ENCODE measurements at regions not wholly inside any gene's neighbourhood (a gene's known extent, or its start where the extent isn't known, plus 50 kb on each side); places are given as distances from the start of the nearest gene placed in this dataset.

DNA sequence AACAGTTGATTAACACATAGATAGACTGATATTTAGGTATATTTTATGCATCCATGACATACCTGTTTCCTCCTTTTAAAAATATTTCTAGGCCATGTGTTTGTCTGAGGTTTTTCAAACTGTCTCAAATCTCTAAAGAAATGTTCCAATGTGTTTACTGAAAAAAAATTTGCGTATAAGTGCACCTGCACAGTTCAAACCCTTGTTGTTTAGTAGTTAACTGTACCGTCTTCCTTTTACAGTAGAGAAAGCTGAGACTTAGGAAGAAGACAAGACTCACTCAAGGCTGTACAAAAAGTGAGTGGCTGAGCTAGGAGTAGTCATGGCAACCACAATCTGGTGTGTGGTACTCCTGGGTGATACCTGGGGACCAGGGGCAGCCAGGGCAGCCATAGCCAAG, 934.6 kb downstream of the VRK1 start:
- intact Hi-C loops (cut with DNase I): no loop called here
- DNase-seq (ENCODE audit: missing footprints) (no peak), ATAC-seq (no peak)

DNA sequence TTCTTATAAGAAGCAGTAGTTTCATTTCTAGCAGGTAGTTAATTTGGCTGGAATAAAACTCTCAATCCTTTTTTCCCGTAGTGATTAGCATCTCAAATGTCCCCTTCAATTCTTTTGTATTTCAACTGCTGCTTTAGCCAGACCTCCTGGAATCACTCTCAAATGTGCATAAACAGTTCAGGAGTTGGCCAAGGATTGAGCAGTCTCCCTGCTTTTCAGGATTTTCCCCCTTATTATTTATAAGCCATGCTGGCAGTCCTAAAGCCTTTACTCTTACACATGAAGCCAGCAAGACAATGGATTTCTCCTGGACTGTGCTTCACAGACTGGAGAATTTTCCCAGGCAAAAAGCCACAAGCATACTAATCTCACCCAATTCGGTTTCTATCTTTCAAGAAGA, 950.1 kb downstream of the VRK1 start:
- ATAC-seq: no peak
- no peak for DNase-seq (ENCODE audit: missing footprints)
- intact Hi-C loops (cut with DNase I): no loop called here

- intact Hi-C loops (cut with DNase I): no loop called here
- DNase-seq (ENCODE audit: missing footprints) (no peak), ATAC-seq (no peak)
Observed at GRCh38 chr14:97748616-97749015, 951.4 kb downstream of the VRK1 start.

- intact Hi-C loops (cut with DNase I): no loop called here
- no peak for ATAC-seq
- DNase-seq (ENCODE audit: missing footprints): no peak
Observed at GRCh38 chr14:97757491-97757890, 960.3 kb downstream of the VRK1 start.

DNA sequence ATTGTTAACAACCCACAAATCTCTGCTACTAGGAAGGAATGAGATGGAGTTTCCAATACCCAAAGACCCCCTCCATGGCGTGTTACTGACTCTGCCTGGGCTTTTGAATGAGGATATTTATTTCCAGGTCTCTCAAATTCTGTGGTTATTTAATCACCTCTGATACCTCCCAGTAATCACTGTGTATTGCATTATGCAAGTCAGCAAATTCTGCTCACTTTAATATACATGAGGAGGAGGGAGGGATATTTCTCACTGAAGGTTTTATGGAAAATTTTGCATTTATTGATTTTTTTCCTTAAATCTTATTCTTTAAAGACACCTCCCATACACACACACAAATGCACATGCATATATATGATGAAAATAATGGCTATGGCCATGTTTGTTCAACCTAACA, 962.9 kb downstream of the VRK1 start:
- no peak for DNase-seq (ENCODE audit: missing footprints)
- intact Hi-C loops (cut with DNase I): no loop called here
- no peak for ATAC-seq

DNA sequence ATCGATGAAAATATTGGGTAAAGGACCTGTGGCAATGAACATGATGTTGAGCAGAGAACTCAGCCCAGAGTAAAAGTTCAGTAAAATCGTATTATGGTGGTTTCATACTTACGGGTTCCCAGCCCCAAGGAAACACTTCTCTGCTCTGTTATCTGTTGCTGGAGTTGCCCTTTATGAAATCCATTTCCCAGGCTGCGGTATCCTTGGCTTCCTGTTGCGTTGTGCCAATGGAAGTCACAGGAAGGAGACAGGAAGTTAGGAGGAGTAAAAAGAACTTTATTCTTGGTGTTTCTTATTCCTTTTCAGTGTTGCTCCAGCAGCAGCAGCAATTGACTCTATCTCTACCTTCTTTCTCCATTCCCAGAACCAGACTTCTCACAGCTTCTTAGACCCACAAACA, 965.2 kb downstream of the VRK1 start:
- DNase-seq (ENCODE audit: missing footprints) (no peak), ATAC-seq (no peak)
- intact Hi-C loops (cut with DNase I): no loop called here

GRCh38 chr14:97771340-97772045, 974.3 kb downstream of the VRK1 start:
- intact Hi-C loops (cut with DNase I): no loop called here
- DNase-seq (ENCODE audit: missing footprints) (no peak), ATAC-seq (no peak)

- intact Hi-C loops (cut with DNase I): no loop called here
- DNase-seq (ENCODE audit: missing footprints) (no peak), ATAC-seq (no peak)
Observed at GRCh38 chr14:97773598-97773997, 976.4 kb downstream of the VRK1 start.

GRCh38 chr14:97776890-97777558, 979.8 kb downstream of the VRK1 start:
- ATAC-seq: no peak
- intact Hi-C loops (cut with DNase I): no loop called here
- no peak for DNase-seq (ENCODE audit: missing footprints)

DNA sequence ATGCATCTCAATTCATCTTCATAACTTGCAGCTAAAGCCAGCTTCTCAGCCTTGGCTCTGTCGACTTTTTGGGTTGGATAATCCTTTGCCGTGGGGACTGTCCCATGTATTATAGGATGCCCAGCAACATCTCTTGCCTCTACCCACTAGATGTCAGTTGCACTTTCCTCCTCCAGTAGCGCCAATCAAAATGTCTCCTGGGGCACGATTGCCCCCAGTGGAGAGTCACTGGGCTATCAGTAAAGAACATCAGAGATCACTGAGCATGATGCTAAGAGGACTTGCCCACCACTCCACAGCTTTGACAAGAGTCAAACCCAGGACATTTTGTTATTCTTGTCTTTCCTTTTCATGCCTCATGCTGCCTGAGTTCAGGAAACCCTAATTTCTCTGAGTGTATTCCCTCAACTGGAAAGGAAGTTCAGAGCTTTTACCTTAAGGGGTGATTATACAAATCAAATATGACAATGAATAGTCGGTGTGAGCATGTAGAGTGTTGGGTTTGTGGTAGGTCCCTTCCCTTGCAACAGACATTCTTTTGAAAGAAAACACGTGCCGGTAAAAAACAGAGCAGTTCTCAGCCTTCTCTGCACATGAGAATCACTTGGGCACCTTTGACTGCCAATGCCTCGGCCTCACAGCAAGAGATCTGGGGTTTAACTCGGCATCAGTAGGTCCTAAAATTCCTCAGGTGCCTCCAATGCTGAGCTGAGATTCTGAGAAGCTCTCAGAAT, 980.6 kb downstream of the VRK1 start:
- DNase-seq (ENCODE audit: missing footprints) (no peak), ATAC-seq (no peak)

GRCh38 chr14:97779140-97779539, 982.0 kb downstream of the VRK1 start:
- intact Hi-C loops (cut with DNase I): no loop called here
- ATAC-seq: no peak
- DNase-seq (ENCODE audit: missing footprints): no peak

More for the DNA sequence above, 980.6 kb downstream of the VRK1 start:
- intact Hi-C loops (cut with DNase I): no loop called here

DNA sequence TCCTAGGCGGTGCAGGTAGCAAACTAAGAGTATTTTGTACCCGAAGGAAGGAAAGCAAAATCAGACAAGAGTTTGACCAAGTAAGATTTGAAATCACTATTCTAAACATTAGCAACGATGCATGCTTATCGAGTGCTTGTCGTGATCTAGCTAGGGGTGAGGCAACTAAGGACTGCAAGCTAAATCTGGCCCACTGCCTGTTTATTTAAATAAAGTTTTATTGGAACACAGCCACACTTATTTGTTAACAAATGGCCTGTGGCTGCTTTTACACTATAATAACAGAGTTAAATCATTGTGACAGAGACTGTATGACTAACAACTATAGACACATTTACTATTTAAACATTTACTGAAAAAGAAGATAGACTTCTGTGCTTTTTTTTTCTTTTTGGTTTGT, 983.6 kb downstream of the VRK1 start:
- intact Hi-C loops (cut with DNase I): no loop called here
- ATAC-seq: no peak

GRCh38 chr14:97781961-97782360, 984.8 kb downstream of the VRK1 start:
- DNase-seq (ENCODE audit: missing footprints): no peak
- intact Hi-C loops (cut with DNase I): no loop called here
- no peak for ATAC-seq

More for the DNA sequence above, 983.6 kb downstream of the VRK1 start:
- no peak for DNase-seq (ENCODE audit: missing footprints)

GRCh38 chr14:97782871-97783414, 985.8 kb downstream of the VRK1 start:
- DNase-seq (ENCODE audit: missing footprints) (no peak), ATAC-seq (no peak)
- intact Hi-C loops (cut with DNase I): no loop called here

- ATAC-seq (no peak), DNase-seq (ENCODE audit: missing footprints) (no peak)
- intact Hi-C loops (cut with DNase I): no loop called here
Observed at GRCh38 chr14:97785495-97785894, 988.3 kb downstream of the VRK1 start.

DNA sequence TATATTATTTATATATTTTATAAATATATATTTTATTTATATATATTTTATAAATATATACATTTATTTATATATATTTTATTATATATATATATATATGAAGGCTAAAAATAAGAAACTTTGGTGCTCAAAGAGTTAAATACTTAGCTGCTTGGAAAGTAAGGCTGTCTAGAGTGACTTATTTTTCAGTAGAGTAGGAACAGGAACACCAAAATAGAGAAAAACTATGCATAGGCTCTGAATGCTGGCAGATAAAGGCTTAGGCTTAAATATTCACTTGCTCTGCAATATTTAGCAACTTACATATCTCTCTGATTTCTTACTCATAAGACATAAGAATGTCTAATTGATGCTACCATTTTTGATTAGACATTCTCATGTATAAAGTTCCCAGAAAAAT, 991.2 kb downstream of the VRK1 start:
- intact Hi-C loops (cut with DNase I): no loop called here
- no peak for ATAC-seq

GRCh38 chr14:97788846-97789526, 991.8 kb downstream of the VRK1 start:
- DNase-seq (ENCODE audit: missing footprints) (no peak), ATAC-seq (no peak)
- intact Hi-C loops (cut with DNase I): no loop called here

More for the DNA sequence above, 991.2 kb downstream of the VRK1 start:
- DNase-seq (ENCODE audit: missing footprints): no peak

DNA sequence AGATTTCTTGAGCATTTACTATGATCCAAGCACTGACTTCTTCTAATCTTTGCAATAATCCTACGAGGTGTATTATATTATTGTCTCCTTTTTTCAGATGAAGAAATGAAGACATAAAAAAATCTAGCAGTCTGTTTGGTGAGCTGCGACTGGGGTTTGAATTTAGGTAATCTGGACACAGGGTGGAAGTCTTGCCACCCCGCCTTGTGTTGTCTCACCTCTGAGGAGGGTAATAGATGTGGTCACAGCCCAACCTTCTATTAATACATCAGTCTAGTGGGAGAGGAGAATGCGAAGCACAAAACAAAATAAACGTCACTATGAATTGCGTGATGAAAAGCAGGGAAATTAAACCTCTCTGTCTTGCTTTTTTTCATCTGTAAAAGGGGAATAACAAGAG, 993.9 kb downstream of the VRK1 start:
- ATAC-seq (no peak), DNase-seq (ENCODE audit: missing footprints) (no peak)
- intact Hi-C loops (cut with DNase I): no loop called here

- intact Hi-C loops (cut with DNase I): no loop called here
- no peak for DNase-seq (ENCODE audit: missing footprints)
- no peak for ATAC-seq
Observed at GRCh38 chr14:97791906-97792305, 994.7 kb downstream of the VRK1 start.

Data from Right ventricle myocardium inferior (tissue), 1 donor.